ENCODE measurements at regions not wholly inside any gene's neighbourhood (a gene's known extent, or its start where the extent isn't known, plus 50 kb on each side); places are given as distances from the start of the nearest gene placed in this dataset.
A peak's percentile ranks its signal among the peaks of the same experiment; 100 is the strongest.

DNA sequence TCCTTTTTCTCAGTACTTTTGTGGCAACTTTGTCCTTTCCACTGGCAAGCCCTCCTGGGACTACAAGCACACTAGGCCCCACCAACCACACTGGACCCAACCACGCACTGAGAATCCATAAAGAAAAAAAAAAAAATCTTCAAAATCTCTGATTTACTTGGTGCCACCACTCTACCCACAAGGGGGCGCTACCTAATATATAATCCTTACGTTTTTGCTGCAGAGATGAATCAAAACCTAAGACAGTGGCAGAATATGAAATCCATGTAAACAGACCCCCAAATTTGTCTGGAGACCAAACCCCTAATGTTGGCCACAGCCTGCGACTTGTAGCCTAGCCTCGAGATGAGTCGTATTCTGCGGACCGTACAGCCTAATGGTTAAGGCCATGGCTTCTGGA lies 63.5 kb upstream of the ARHGAP36 start:
- Histone ChIP-seq H3K9me3 (ENCODE audit: control insufficient read depth, low read length) (no peaks in the 10 kb centered on the region), H3K27ac (ENCODE audit: low read depth, low read length) (no peak overlapping the region), H3K9ac (ENCODE audit: extremely low read depth, low read length, poor library complexity, severe bottlenecking) (no peak overlapping the region), H3K36me3 (ENCODE audit: control insufficient read depth, insufficient read depth, low read length) (no peaks in the 10 kb centered on the region), H3K4me1 (ENCODE audit: control insufficient read depth, insufficient read depth, low read length) (no peaks in the 10 kb centered on the region), H3K4me3 (ENCODE audit: low read length) (no peak overlapping the region), H3K27me3 (ENCODE audit: control insufficient read depth, insufficient read depth, low read length, poor library complexity, severe bottlenecking) (no peaks in the 10 kb centered on the region)
- H3K4me1 Mint-ChIP-seq = no peaks in the 10 kb centered on the region
- H3K36me3 Mint-ChIP-seq (ENCODE audit: low read depth) = no peaks in the 10 kb centered on the region
- H3K27me3 Mint-ChIP-seq (ENCODE audit: insufficient read depth) = peaks cover 12% of the 10 kb centered on the region
- H3K27ac Mint-ChIP-seq = no peak overlapping the region
- H3K4me3 Mint-ChIP-seq = no peak overlapping the region
- TF ChIP-seq, protein P1, sequence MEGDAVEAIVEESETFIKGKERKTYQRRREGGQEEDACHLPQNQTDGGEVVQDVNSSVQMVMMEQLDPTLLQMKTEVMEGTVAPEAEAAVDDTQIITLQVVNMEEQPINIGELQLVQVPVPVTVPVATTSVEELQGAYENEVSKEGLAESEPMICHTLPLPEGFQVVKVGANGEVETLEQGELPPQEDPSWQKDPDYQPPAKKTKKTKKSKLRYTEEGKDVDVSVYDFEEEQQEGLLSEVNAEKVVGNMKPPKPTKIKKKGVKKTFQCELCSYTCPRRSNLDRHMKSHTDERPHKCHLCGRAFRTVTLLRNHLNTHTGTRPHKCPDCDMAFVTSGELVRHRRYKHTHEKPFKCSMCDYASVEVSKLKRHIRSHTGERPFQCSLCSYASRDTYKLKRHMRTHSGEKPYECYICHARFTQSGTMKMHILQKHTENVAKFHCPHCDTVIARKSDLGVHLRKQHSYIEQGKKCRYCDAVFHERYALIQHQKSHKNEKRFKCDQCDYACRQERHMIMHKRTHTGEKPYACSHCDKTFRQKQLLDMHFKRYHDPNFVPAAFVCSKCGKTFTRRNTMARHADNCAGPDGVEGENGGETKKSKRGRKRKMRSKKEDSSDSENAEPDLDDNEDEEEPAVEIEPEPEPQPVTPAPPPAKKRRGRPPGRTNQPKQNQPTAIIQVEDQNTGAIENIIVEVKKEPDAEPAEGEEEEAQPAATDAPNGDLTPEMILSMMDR (conservative IDR thresholded peaks at IDR 0.05) = peak; percentile 91
- no peaks in the 10 kb centered on the region for H3K9me3 Mint-ChIP-seq
- whole genome bisulfite sequencing, 2 experiments (ENCODE audit: insufficient coverage in 1 of 2, insufficient read length in 1 of 2) = 55% methylated on average over 8 of the region's 8 CpGs; no CpG with 5 or more reads in 1 of the 2 experiments
- DNase-seq = peak; percentile 59

DNA sequence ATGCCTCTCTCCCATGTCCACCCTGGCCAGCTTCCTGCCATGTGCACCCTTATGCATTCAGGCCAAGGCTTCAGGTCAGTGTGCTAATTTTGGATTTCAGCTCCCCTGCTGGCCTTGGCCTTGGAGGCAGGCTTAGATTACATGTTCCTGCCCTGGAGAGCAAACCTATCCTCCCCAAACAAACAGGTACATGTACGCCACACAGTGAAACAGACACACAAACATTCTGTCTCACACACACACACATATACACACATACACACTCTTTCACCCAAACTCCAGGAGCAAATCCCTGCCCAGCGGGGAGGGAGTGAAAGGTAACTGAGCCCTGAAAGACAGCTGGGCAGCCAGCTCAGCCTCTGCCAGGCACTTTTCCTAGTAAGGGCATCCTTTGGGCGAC lies 62.7 kb upstream of the ARHGAP36 start:
- no peaks in the 10 kb centered on the region for H3K9me3 ChIP-seq (ENCODE audit: control insufficient read depth, low read length)
- H3K4me3 Mint-ChIP-seq = no peak overlapping the region
- 98% methylated on average over 3 of the region's 3 CpGs; no CpG with 5 or more reads in 1 of the 2 experiments for WGBS, 2 experiments (ENCODE audit: insufficient coverage in 1 of 2, insufficient read length in 1 of 2)
- H3K4me1 ChIP-seq (ENCODE audit: control insufficient read depth, insufficient read depth, low read length) = no peaks in the 10 kb centered on the region
- H3K36me3 Mint-ChIP-seq (ENCODE audit: low read depth) = no peaks in the 10 kb centered on the region
- no peak overlapping the region for H3K27ac ChIP-seq (ENCODE audit: low read depth, low read length)
- H3K27ac Mint-ChIP-seq = no peak overlapping the region
- no peak overlapping the region for H3K9ac ChIP-seq (ENCODE audit: extremely low read depth, low read length, poor library complexity, severe bottlenecking)
- no peaks in the 10 kb centered on the region for H3K4me1 Mint-ChIP-seq
- TF ChIP-seq, protein P1 (conservative IDR thresholded peaks at IDR 0.05) = no peak
- no peaks in the 10 kb centered on the region for H3K36me3 ChIP-seq (ENCODE audit: control insufficient read depth, insufficient read depth, low read length)
- no peaks in the 10 kb centered on the region for H3K27me3 ChIP-seq (ENCODE audit: control insufficient read depth, insufficient read depth, low read length, poor library complexity, severe bottlenecking)
- DNase-seq = no peak
- H3K4me3 ChIP-seq (ENCODE audit: low read length) = no peak overlapping the region
- peaks cover 12% of the 10 kb centered on the region for H3K27me3 Mint-ChIP-seq (ENCODE audit: insufficient read depth)
- H3K9me3 Mint-ChIP-seq = no peaks in the 10 kb centered on the region

DNA sequence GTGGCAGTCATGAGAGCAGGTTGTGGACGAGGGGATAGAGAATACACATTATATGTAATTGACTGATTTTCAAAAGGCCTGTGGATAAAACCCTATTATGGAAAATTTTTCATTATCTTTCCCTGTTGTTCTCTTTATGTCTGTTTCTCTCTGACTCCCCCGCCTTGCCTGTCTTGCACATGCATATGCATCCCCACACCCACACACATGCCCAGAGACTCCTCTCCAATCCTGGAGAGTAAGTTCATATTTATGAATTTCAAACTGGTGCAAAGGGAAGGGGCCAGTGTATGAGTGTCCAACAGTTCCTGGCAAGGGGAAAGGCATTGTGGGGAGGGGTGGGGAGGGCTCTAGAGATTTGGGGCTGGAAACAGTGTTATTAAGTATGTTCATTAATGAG lies 60.8 kb upstream of the ARHGAP36 start:
- no peak for DNase-seq
- H3K9ac ChIP-seq (ENCODE audit: extremely low read depth, low read length, poor library complexity, severe bottlenecking) = no peak overlapping the region
- 83% methylated on average over 1 of the region's 2 CpGs; no CpG with 5 or more reads in 1 of the 2 experiments for WGBS, 2 experiments (ENCODE audit: insufficient coverage in 1 of 2, insufficient read length in 1 of 2)
- H3K9me3 ChIP-seq (ENCODE audit: control insufficient read depth, low read length) = no peaks in the 10 kb centered on the region
- Mint-ChIP-seq H3K27ac (no peak overlapping the region), H3K9me3 (no peaks in the 10 kb centered on the region), H3K4me3 (no peak overlapping the region), H3K27me3 (ENCODE audit: insufficient read depth) (peaks cover 17% of the 10 kb centered on the region), H3K4me1 (no peaks in the 10 kb centered on the region), H3K36me3 (ENCODE audit: low read depth) (no peaks in the 10 kb centered on the region)
- no peaks in the 10 kb centered on the region for H3K27me3 ChIP-seq (ENCODE audit: control insufficient read depth, insufficient read depth, low read length, poor library complexity, severe bottlenecking)
- no peak overlapping the region for H3K27ac ChIP-seq (ENCODE audit: low read depth, low read length)
- H3K4me1 ChIP-seq (ENCODE audit: control insufficient read depth, insufficient read depth, low read length) = no peaks in the 10 kb centered on the region
- H3K36me3 ChIP-seq (ENCODE audit: control insufficient read depth, insufficient read depth, low read length) = no peaks in the 10 kb centered on the region
- no peak overlapping the region for H3K4me3 ChIP-seq (ENCODE audit: low read length)
- TF ChIP-seq, protein P1 (conservative IDR thresholded peaks at IDR 0.05) = no peak

All from endodermal cell (in vitro differentiated cells).